ENCODE measurements at regions not wholly inside any gene's neighbourhood (a gene's known extent, or its start where the extent isn't known, plus 50 kb on each side); places are given as distances from the start of the nearest gene placed in this dataset.
A peak's percentile ranks its signal among the peaks of the same experiment; 100 is the strongest.

DNA sequence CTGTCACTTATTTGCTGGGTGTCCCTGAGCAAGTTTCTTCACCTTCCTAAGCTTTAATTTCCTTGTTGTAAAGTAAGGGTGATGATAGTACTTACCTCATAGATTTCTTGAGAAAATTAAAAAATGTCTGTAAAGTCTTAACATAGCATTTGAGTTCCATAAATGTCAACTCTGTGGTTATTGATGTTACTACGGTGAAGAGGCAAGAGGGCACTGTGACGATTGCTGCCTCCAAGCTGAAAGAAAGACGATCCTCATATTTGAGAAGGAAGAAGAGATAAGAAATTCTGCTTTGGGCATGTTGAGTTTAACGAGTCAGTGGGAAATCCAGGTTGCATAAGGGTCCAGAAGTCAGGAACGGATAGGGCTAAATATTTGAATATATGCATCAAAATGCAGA, 240.8 kb upstream of the ZPLD1 start:
- TF ChIP-seq, protein P1, sequence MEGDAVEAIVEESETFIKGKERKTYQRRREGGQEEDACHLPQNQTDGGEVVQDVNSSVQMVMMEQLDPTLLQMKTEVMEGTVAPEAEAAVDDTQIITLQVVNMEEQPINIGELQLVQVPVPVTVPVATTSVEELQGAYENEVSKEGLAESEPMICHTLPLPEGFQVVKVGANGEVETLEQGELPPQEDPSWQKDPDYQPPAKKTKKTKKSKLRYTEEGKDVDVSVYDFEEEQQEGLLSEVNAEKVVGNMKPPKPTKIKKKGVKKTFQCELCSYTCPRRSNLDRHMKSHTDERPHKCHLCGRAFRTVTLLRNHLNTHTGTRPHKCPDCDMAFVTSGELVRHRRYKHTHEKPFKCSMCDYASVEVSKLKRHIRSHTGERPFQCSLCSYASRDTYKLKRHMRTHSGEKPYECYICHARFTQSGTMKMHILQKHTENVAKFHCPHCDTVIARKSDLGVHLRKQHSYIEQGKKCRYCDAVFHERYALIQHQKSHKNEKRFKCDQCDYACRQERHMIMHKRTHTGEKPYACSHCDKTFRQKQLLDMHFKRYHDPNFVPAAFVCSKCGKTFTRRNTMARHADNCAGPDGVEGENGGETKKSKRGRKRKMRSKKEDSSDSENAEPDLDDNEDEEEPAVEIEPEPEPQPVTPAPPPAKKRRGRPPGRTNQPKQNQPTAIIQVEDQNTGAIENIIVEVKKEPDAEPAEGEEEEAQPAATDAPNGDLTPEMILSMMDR (IDR thresholded peaks at IDR 0.05): no peak
- no peaks in the 10 kb centered on the region for H3K9me3 Mint-ChIP-seq (ENCODE audit: low read depth)
- H3K4me1 Mint-ChIP-seq (ENCODE audit: low read depth): peaks cover 10% of the 10 kb centered on the region
- H3K27ac Mint-ChIP-seq (ENCODE audit: unreplicated experiment): no peak overlapping the region
- no peak for DNase-seq (ENCODE audit: low spot score)
- H3K36me3 Mint-ChIP-seq (ENCODE audit: low read depth): peaks cover 2% of the 10 kb centered on the region
- H3K27me3 Mint-ChIP-seq (ENCODE audit: low read depth): no peaks in the 10 kb centered on the region
- no peak overlapping the region for H3K4me3 Mint-ChIP-seq (ENCODE audit: unreplicated experiment)

DNA sequence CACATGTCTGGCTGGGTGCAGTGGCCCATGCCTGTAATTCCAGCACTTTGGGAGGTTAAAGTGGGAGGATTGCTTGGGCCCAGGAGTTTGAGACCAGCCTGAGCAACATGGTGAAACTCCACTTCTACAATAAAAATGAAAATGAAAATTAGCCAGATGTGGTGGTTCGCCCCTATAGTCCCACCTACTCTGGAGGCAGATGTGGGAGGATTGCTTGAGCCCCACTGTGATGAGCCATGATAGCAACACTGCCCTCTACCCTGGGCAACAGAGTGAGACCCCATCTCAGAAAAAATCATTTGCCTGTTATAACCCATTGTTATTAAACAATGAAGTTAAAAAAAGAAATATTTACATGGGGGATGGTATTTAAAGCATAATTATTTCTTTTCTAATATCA, 240.1 kb upstream of the ZPLD1 start:
- Mint-ChIP-seq H3K4me3 (ENCODE audit: unreplicated experiment) (no peak overlapping the region), H3K27ac (ENCODE audit: unreplicated experiment) (no peak overlapping the region), H3K4me1 (ENCODE audit: low read depth) (peaks cover 10% of the 10 kb centered on the region), H3K36me3 (ENCODE audit: low read depth) (peaks cover 2% of the 10 kb centered on the region), H3K9me3 (ENCODE audit: low read depth) (no peaks in the 10 kb centered on the region), H3K27me3 (ENCODE audit: low read depth) (no peaks in the 10 kb centered on the region)
- DNase-seq (ENCODE audit: low spot score): no peak
- TF ChIP-seq, protein P1 (IDR thresholded peaks at IDR 0.05): no peak

DNA sequence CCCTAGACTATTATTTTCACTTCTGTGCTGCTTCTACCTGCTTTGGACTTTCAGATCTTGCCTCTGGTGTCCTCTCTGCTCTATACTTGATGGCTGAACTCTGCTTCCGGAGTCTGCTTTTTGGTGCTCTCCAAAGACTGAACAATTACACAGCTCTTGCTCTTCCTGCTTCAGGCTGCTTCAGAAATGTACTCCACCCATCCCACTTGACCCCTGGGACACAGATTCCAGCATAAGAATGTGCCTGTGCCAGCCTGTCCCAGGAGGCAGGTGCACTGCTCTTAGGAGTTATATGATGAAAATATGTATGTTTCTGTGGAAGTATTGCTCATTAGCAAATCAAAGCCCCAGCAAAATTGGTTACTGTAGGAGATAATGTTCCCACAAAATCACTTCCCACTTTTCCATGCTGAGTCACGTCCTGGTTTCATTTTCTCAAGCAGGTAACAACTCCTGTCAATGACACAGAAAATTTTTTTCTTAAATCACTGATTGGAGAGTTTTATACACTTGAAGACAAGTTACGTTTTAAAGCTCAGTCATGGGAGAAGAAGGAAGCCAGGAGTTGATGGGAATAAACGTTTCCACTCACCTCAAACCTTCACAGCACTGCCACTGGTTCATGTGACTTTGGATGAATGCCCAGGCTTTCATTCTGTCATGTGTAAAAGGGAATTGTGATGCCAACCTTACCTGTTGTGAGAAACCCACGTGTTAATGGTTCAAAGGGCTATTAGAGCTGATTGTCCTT, 239.4 kb upstream of the ZPLD1 start:
- Mint-ChIP-seq H3K36me3 (ENCODE audit: low read depth) (peaks cover 2% of the 10 kb centered on the region), H3K27me3 (ENCODE audit: low read depth) (no peaks in the 10 kb centered on the region), H3K27ac (ENCODE audit: unreplicated experiment) (peak overlapping the region; percentile 76), H3K4me3 (ENCODE audit: unreplicated experiment) (no peak overlapping the region), H3K4me1 (ENCODE audit: low read depth) (peaks cover 6% of the 10 kb centered on the region), H3K9me3 (ENCODE audit: low read depth) (no peaks in the 10 kb centered on the region)
- TF ChIP-seq, protein P1 (IDR thresholded peaks at IDR 0.05): no peak
- no peak for DNase-seq (ENCODE audit: low spot score)

DNA sequence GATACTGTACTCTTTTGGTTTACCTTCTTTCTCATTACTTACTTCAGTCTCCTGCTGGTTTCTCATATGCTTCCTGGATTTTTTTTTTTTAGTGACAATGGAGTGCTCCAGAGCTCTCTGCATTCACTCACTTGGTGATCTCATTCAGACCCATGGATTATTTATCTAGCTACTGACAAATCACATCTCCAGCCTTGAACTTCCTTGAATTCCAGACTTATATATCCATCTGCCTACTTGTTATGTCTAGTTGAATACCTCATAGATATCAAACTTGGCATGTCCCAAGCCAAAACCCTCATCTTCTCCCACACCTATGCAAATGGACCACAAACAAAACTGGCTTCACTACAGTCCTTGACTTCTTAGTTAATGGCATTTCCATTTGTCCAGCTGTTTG, 234.7 kb upstream of the ZPLD1 start:
- H3K36me3 Mint-ChIP-seq (ENCODE audit: low read depth): no peaks in the 10 kb centered on the region
- TF ChIP-seq, protein P1 (IDR thresholded peaks at IDR 0.05): no peak
- H3K27me3 Mint-ChIP-seq (ENCODE audit: low read depth): no peaks in the 10 kb centered on the region
- peaks cover 2% of the 10 kb centered on the region for H3K4me1 Mint-ChIP-seq (ENCODE audit: low read depth)
- H3K4me3 Mint-ChIP-seq (ENCODE audit: unreplicated experiment): no peak overlapping the region
- DNase-seq (ENCODE audit: low spot score): no peak
- H3K9me3 Mint-ChIP-seq (ENCODE audit: low read depth): no peaks in the 10 kb centered on the region
- no peak overlapping the region for H3K27ac Mint-ChIP-seq (ENCODE audit: unreplicated experiment)

DNA sequence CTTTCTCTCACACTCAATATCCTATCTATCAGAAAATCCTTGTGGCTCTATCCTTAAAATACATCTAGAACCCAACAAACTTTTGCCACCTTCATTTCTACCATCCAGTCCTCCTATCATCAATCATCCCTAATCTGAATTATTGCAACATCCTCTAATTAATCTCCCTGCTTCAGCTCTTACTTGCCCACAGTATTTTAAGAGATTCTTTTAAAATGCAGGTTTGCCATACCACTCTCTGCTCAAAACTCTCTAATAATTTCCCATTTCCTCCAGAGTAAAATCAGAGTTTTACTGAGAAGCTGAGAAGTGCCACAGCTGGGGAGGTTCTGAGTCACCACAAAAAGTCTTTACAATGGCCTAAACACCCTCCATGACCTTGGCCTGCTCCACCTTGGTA, 234.3 kb upstream of the ZPLD1 start:
- Mint-ChIP-seq H3K36me3 (ENCODE audit: low read depth) (no peaks in the 10 kb centered on the region), H3K4me3 (ENCODE audit: unreplicated experiment) (no peak overlapping the region), H3K9me3 (ENCODE audit: low read depth) (no peaks in the 10 kb centered on the region), H3K27ac (ENCODE audit: unreplicated experiment) (no peak overlapping the region), H3K27me3 (ENCODE audit: low read depth) (no peaks in the 10 kb centered on the region), H3K4me1 (ENCODE audit: low read depth) (no peaks in the 10 kb centered on the region)
- TF ChIP-seq, protein P1 (IDR thresholded peaks at IDR 0.05): no peak
- no peak for DNase-seq (ENCODE audit: low spot score)

Measured in chondrocyte (in vitro differentiated cells).